ENCODE measurements at regions not wholly inside any gene's neighbourhood (a gene's known extent, or its start where the extent isn't known, plus 50 kb on each side); places are given as distances from the start of the nearest gene placed in this dataset.
A peak's percentile ranks its signal among the peaks of the same experiment; 100 is the strongest.

GRCh38 chr7:85748861-85749260 lies 562.0 kb upstream of the SEMA3D start:
- H2BK20ac ChIP-seq (ENCODE audit: low read length) = no peak overlapping the region
- H4K5ac ChIP-seq (ENCODE audit: insufficient read length, low read depth, low read length) = no peak overlapping the region
- CTCF ChIA-PET (ENCODE audit: partially characterized antibody) = interaction anchor here (0.6 to 2.0 kb wide), 25 partner anchors 9 to 1801 kb away, joined by 3 to 15 read pairs (median 3); no protein-coding TSS in a partner anchor
- H3K27me3 ChIP-seq (replicated peaks in 1 of 4; ENCODE audit: control insufficient read depth in 3 of 4, extremely low read depth in 1 of 4, insufficient read depth in 3 of 4, low read length in 3 of 4) = no peaks in the 10 kb centered on the region; a peak in 2 of 7 replicates
- H2AK5ac ChIP-seq (ENCODE audit: low read depth, low read length) = no peak overlapping the region
- H4K91ac ChIP-seq (replicated peaks; ENCODE audit: insufficient read length, low read length) = no peak overlapping the region
- H4K8ac ChIP-seq (ENCODE audit: extremely low read depth, insufficient read depth, low read length) = no peak overlapping the region
- WGBS, 2 experiments (ENCODE audit: extremely low coverage in 1 of 2, insufficient coverage in 1 of 2, insufficient read length in 1 of 2, insufficient replicate concordance in 2 of 2, low coverage in 1 of 2, low lambda C conversion rate in 2 of 2, missing lambda C conversion rate in 1 of 2) = 93% methylated on average over 3 of the region's 3 CpGs; no CpG with 5 or more reads in 1 of the 2 experiments
- no peak overlapping the region for H3K4ac ChIP-seq (replicated peaks; ENCODE audit: insufficient read length, low read depth, low read length)
- H3K36me3 ChIP-seq (ENCODE audit: control insufficient read depth in 2 of 4, insufficient read depth in 4 of 4, low read length in 3 of 4) = no peaks in the 10 kb centered on the region
- no peak overlapping the region for H2BK12ac ChIP-seq (ENCODE audit: low read depth, low read length)
- H3K56ac ChIP-seq (replicated peaks; ENCODE audit: insufficient read length, low read depth, low read length) = no peak overlapping the region
- H4K20me1 ChIP-seq (replicated peaks in 1 of 2; ENCODE audit: control insufficient read depth in 1 of 2, insufficient read depth in 2 of 2, low read length in 2 of 2) = no peaks in the 10 kb centered on the region
- H3K4me2 ChIP-seq (ENCODE audit: insufficient read depth in 1 of 2, low read depth in 2 of 2, low read length in 2 of 2) = no peak overlapping the region
- no peak overlapping the region for H3K9ac ChIP-seq (replicated peaks in 1 of 4; ENCODE audit: extremely low read depth in 1 of 4, low read depth in 3 of 4, low read length in 3 of 4)
- H3K18ac ChIP-seq (ENCODE audit: extremely low read depth, low read length) = no peak overlapping the region
- POLR2A ChIA-PET (ENCODE audit: partially characterized antibody) = no interaction called here
- H2BK15ac ChIP-seq (ENCODE audit: low read length) = no peak overlapping the region; the same call in 1 of the 2 replicates
- no peak for DNase-seq (ENCODE audit: low read depth in 1 of 2, low spot score in 2 of 2)
- H3K27ac ChIP-seq (ENCODE audit: low read depth, low read length) = no peak overlapping the region
- peaks cover 4% of the 10 kb centered on the region; the same call in 1 of the 2 replicates for H3K23me2 ChIP-seq (ENCODE audit: low read depth, low read length)
- no peak overlapping the region for H2BK5ac ChIP-seq (ENCODE audit: low read depth, low read length)
- no peak overlapping the region for H2BK120ac ChIP-seq (replicated peaks; ENCODE audit: low read depth, low read length)
- TF ChIP-seq GABPA (IDR thresholded peaks at IDR 0.05; ENCODE audit: borderline replicate concordance, insufficient read depth, low read length) (no peak), MAFK (IDR thresholded peaks at IDR 0.05; ENCODE audit: low read depth, low read length) (no peak), TAF7 (optimal IDR thresholded peaks at IDR 0.05; ENCODE audit: borderline replicate concordance, low read depth, low read length) (no peak), POLR2A (IDR thresholded peaks at IDR 0.05; ENCODE audit: control extremely low read depth in 1 of 2, low read depth in 2 of 2, low read length in 2 of 2) (no peak), KDM5A (IDR thresholded peaks at IDR 0.05; ENCODE audit: low read length) (no peak), ZNF274 (IDR thresholded peaks at IDR 0.05; ENCODE audit: borderline replicate concordance, extremely low read depth, low read length) (no peak), SP4 (IDR thresholded peaks at IDR 0.05; ENCODE audit: low read length) (no peak)
- TF ChIP-seq, protein P1, sequence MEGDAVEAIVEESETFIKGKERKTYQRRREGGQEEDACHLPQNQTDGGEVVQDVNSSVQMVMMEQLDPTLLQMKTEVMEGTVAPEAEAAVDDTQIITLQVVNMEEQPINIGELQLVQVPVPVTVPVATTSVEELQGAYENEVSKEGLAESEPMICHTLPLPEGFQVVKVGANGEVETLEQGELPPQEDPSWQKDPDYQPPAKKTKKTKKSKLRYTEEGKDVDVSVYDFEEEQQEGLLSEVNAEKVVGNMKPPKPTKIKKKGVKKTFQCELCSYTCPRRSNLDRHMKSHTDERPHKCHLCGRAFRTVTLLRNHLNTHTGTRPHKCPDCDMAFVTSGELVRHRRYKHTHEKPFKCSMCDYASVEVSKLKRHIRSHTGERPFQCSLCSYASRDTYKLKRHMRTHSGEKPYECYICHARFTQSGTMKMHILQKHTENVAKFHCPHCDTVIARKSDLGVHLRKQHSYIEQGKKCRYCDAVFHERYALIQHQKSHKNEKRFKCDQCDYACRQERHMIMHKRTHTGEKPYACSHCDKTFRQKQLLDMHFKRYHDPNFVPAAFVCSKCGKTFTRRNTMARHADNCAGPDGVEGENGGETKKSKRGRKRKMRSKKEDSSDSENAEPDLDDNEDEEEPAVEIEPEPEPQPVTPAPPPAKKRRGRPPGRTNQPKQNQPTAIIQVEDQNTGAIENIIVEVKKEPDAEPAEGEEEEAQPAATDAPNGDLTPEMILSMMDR (IDR thresholded peaks at IDR 0.05; ENCODE audit: control extremely low read depth in 1 of 3, insufficient read depth in 1 of 3, low read depth in 1 of 3, low read length in 3 of 3) = no peak
- H3K4me1 ChIP-seq (replicated peaks in 1 of 4; ENCODE audit: control insufficient read depth in 3 of 4, insufficient read depth in 4 of 4, low read length in 3 of 4) = peaks cover 0 to 5% (median 2%) of the 10 kb centered on the region in 4 experiments; a peak in 3 of 7 replicates
- H3K9me3 ChIP-seq (ENCODE audit: insufficient read depth in 2 of 2, low read depth in 1 of 2, low read length in 1 of 2) = no peaks in the 10 kb centered on the region
- H3K23ac ChIP-seq (ENCODE audit: insufficient read length) = no peak overlapping the region
- no peaks in the 10 kb centered on the region for H3K79me1 ChIP-seq (ENCODE audit: low read depth, low read length)
- FAIRE-seq = no peak
- H3K14ac ChIP-seq (ENCODE audit: insufficient read length) = no peak overlapping the region
- no peaks in the 10 kb centered on the region for H3K79me2 ChIP-seq (ENCODE audit: control insufficient read depth in 1 of 2, insufficient read depth in 2 of 2, low read length in 2 of 2)
- H2AFZ ChIP-seq (ENCODE audit: low read length) = peak overlapping the region; percentile 25; the same call in 1 of the 2 replicates
- no peak overlapping the region for H3K4me3 ChIP-seq (ENCODE audit: extremely low read depth in 1 of 4, insufficient read depth in 2 of 4, low read depth in 3 of 4, low read length in 4 of 4)

Measured in H1 (cell line).